K562 (cell line): ENCODE measurements at regions not wholly inside any gene's neighbourhood (a gene's known extent, or its start where the extent isn't known, plus 50 kb on each side); places are given as distances from the start of the nearest gene placed in this dataset.
A peak's percentile ranks its signal among the peaks of the same experiment; 100 is the strongest.

Experiments
- ARID1B ChIP-seq: fragments of 450-650 bp; IDR thresholded peaks from 2 replicates; pipeline ENCODE4 v1.6.1; 2016; ENCODE audit warnings: antibody characterized with exemption, mild to moderate bottlenecking, inconsistent platforms
- CCAR2 ChIP-seq: fragments of 200-400 bp; formaldehyde crosslinking; IDR thresholded peaks from 2 replicates; pipeline ENCODE4 v1.6.1; 2017; ENCODE audit warnings: mild to moderate bottlenecking, low read depth, low read length
- CREM ChIP-seq: IDR thresholded peaks from 2 replicates; pipeline ENCODE4 v1.6.1; 2014; ENCODE audit warnings: antibody characterized with exemption, low read depth
- DDX20 ChIP-seq: fragments of 450-650 bp; IDR thresholded peaks from 2 replicates; pipeline ENCODE4 v1.6.1; 2016; ENCODE audit warnings: missing genetic modification characterization, low read depth, mild to moderate bottlenecking, missing compliant biosample characterization, moderate library complexity
- ESRRB ChIP-seq: fragments of 250-450 bp; sonication (Bioruptor Pico); IDR thresholded peaks from 2 replicates; pipeline ENCODE4 v1.5.0; 2020; ENCODE audit warnings: mild to moderate bottlenecking, moderate library complexity, borderline replicate concordance
- GABPB2 ChIP-seq: fragments of 250-450 bp; sonication (Bioruptor Pico); conservative IDR thresholded peaks from 2 replicates; pipeline ENCODE4 v1.5.1; 2021; ENCODE audit warnings: mild to moderate bottlenecking
- L3MBTL2 ChIP-seq: fragments of 450-650 bp; IDR thresholded peaks from 2 replicates; pipeline ENCODE4 v1.6.1; 2016; ENCODE audit warnings: mild to moderate bottlenecking, moderate library complexity
- MEF2D ChIP-seq: conservative IDR thresholded peaks from 2 replicates; pipeline ENCODE4 v1.6.1; 2016; ENCODE audit warnings: low read depth, missing genetic modification characterization, missing compliant biosample characterization
- MLLT1 ChIP-seq, 2 experiments: fragments of 450-650 bp; IDR thresholded peaks; 2 replicates each; pipeline ENCODE4 v1.6.1; 2016
- NKRF ChIP-seq: fragments of 450-650 bp; IDR thresholded peaks from 2 replicates; pipeline ENCODE4 v1.6.1; 2016; ENCODE audit warnings: borderline replicate concordance
- NUFIP1 ChIP-seq: fragments of 450-650 bp; IDR thresholded peaks from 2 replicates; pipeline ENCODE4 v1.6.1; 2018; ENCODE audit not compliant: partially characterized antibody
- SAFB2 ChIP-seq: fragments of 200-400 bp; formaldehyde crosslinking; IDR thresholded peaks from 2 replicates; pipeline ENCODE4 v1.6.1; 2018; ENCODE audit warnings: borderline replicate concordance, low read length, low read depth, moderate library complexity; ENCODE audit not compliant: severe bottlenecking
- SIRT6 ChIP-seq: IDR thresholded peaks from one replicate; pipeline ENCODE4 v1.6.1; 2012; ENCODE audit warnings: low read depth, mild to moderate bottlenecking, control low read depth, inconsistent platforms, low read length, moderate library complexity
- TAL1 ChIP-seq: fragments of 450-650 bp; IDR thresholded peaks from 2 replicates; pipeline ENCODE4 v1.6.1; 2016; ENCODE audit warnings: mild to moderate bottlenecking
- THAP12 ChIP-seq: fragments of 250-450 bp; sonication (Bioruptor Pico); IDR thresholded peaks from 2 replicates; pipeline ENCODE4 v1.9.0; 2021; ENCODE audit warnings: mild to moderate bottlenecking, inconsistent platforms
- XRCC3 ChIP-seq: fragments of 450-650 bp; IDR thresholded peaks from 2 replicates; pipeline ENCODE4 v1.6.1; 2017; ENCODE audit warnings: mild to moderate bottlenecking, moderate library complexity
- XRCC4 ChIP-seq: IDR thresholded peaks from one replicate; pipeline ENCODE4 v1.6.1; 2011; ENCODE audit not compliant: insufficient read depth, insufficient read length; ENCODE audit errors: extremely low read depth
- ZBTB2 ChIP-seq: fragments of 450-650 bp; IDR thresholded peaks from 2 replicates; pipeline ENCODE4 v1.6.1; 2016; ENCODE audit warnings: antibody characterized with exemption
- ZBTB8A ChIP-seq: fragments of 450-650 bp; IDR thresholded peaks from 2 replicates; pipeline ENCODE4 v1.6.1; 2018; ENCODE audit warnings: mild to moderate bottlenecking, moderate library complexity; ENCODE audit not compliant: partially characterized antibody
- ZNF143 ChIP-seq: sonication (generic); formaldehyde crosslinking; IDR thresholded peaks from 2 replicates; pipeline ENCODE4 v1.9.0; 2022; ENCODE audit warnings: mild to moderate bottlenecking, missing genetic modification reagents
- ZNF23 ChIP-seq: fragments of 250-450 bp; sonication (Bioruptor Pico); IDR thresholded peaks from 2 replicates; pipeline ENCODE4 v1.4.0; 2020; ENCODE audit warnings: mild to moderate bottlenecking
- ZNF583 ChIP-seq: fragments of 250-450 bp; sonication (Bioruptor Pico); IDR thresholded peaks from 2 replicates; pipeline ENCODE4 v1.4.0; 2020
- ZNF79 ChIP-seq: fragments of 250-450 bp; sonication (Bioruptor Pico); IDR thresholded peaks from 2 replicates; pipeline ENCODE4 v1.4.0; 2020; ENCODE audit warnings: low read depth, mild to moderate bottlenecking, moderate library complexity

GRCh38 chr1:9428601-9429341 is 110.5 kb upstream of the SLC25A33 start (continued):
- TF ChIP-seq DDX20 (tag) (no peak), GABPB2 (no peak; the same call in 1 of the 2 replicates), XRCC3 (no peak), ESRRB (CRISPR knock-in tag) (no peak), ZBTB8A (no peak), CCAR2 (no peak), MLLT1 (IDR thresholded peaks at IDR 0.05) (peak; percentile 58 to 77; a peak in 3 of 4 replicates), XRCC4 (no peak), SAFB2 (no peak), ZNF79 (CRISPR knock-in tag) (no peak), L3MBTL2 (peak; percentile 98), THAP12 (CRISPR knock-in tag) (peak; percentile 26; the same call in 1 of the 2 replicates), ZNF23 (CRISPR knock-in tag) (no peak), ZBTB2 (peak; percentile 98), CREM (peak; percentile 100), TAL1 (no peak), ARID1B (no peak), NKRF (no peak), ZNF143 (no peak), NUFIP1 (no peak), SIRT6 (no peak), ZNF583 (no peak), MEF2D (tag) (peak; percentile 61; the same call in 1 of the 2 replicates)
